ENCODE measurements at regions not wholly inside any gene's neighbourhood (a gene's known extent, or its start where the extent isn't known, plus 50 kb on each side); places are given as distances from the start of the nearest gene placed in this dataset.

DNA sequence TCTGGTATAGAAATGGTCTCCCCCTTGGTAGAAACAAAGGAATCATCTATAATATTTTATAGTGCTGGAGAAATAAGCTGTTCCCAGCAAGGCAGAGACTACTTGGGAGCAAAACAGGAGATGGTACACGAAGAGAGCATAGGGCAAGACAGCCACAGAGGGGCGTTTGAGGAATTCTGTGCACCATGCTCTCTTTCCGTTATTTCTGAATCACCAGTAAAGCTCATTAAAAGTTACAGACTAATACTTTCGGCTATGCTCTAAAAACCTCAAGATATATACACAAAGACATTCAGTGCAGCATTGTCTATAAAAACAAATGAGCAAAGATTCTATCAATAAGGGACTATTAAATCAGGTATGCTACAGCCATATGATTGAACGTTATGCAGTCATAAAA, 68.5 kb upstream of the FHIP2A start:
- Histone ChIP-seq H3K36me3 (ENCODE audit: control insufficient read depth, insufficient read depth, low read length) (no peaks in the 10 kb centered on the region), H3K4me3 (ENCODE audit: low read depth, low read length) (no peak overlapping the region), H3K27me3 (ENCODE audit: control insufficient read depth, insufficient read depth, low read length) (no peaks in the 10 kb centered on the region)
- DNase-seq (ENCODE audit: low read depth) = no peak
- TF ChIP-seq, protein P1, sequence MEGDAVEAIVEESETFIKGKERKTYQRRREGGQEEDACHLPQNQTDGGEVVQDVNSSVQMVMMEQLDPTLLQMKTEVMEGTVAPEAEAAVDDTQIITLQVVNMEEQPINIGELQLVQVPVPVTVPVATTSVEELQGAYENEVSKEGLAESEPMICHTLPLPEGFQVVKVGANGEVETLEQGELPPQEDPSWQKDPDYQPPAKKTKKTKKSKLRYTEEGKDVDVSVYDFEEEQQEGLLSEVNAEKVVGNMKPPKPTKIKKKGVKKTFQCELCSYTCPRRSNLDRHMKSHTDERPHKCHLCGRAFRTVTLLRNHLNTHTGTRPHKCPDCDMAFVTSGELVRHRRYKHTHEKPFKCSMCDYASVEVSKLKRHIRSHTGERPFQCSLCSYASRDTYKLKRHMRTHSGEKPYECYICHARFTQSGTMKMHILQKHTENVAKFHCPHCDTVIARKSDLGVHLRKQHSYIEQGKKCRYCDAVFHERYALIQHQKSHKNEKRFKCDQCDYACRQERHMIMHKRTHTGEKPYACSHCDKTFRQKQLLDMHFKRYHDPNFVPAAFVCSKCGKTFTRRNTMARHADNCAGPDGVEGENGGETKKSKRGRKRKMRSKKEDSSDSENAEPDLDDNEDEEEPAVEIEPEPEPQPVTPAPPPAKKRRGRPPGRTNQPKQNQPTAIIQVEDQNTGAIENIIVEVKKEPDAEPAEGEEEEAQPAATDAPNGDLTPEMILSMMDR (IDR thresholded peaks at IDR 0.05; ENCODE audit: insufficient read depth, low read length, poor library complexity, severe bottlenecking) = no peak

- TF ChIP-seq, protein P1 (IDR thresholded peaks at IDR 0.05; ENCODE audit: insufficient read depth, low read length, poor library complexity, severe bottlenecking) = no peak
- Histone ChIP-seq H3K36me3 (ENCODE audit: control insufficient read depth, insufficient read depth, low read length) (no peaks in the 10 kb centered on the region), H3K27me3 (ENCODE audit: control insufficient read depth, insufficient read depth, low read length) (no peaks in the 10 kb centered on the region), H3K4me3 (ENCODE audit: low read depth, low read length) (no peak overlapping the region)
- DNase-seq (ENCODE audit: low read depth) = no peak
Measured at GRCh38 chr10:114754445-114755320, 66.9 kb upstream of the FHIP2A start.

DNA sequence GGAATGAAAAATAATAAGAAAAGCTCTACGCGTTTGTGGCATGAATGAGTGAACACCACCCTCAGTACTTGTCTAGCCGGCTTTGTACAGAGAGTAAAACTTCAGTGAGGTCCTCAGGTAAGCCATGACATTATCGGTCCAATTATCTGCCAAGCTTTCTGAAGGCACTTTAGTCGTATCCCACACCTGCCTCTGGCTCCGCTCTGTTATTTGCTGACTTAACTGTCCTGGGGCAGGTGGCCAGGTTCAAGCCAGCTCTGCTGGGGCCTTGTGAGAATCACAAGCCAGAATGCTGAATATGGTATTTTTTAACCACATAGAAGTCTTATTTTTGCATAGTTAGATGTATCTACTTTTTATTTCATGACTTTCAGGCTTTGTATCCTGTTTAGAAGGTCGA, 66.0 kb upstream of the FHIP2A start:
- TF ChIP-seq, protein P1 (IDR thresholded peaks at IDR 0.05; ENCODE audit: insufficient read depth, low read length, poor library complexity, severe bottlenecking) = no peak
- Histone ChIP-seq H3K4me3 (ENCODE audit: low read depth, low read length) (no peak overlapping the region), H3K36me3 (ENCODE audit: control insufficient read depth, insufficient read depth, low read length) (no peaks in the 10 kb centered on the region), H3K27me3 (ENCODE audit: control insufficient read depth, insufficient read depth, low read length) (no peaks in the 10 kb centered on the region)
- no peak for DNase-seq (ENCODE audit: low read depth)

GRCh38 chr10:114758331-114758730, 63.2 kb upstream of the FHIP2A start:
- no peaks in the 10 kb centered on the region for H3K36me3 ChIP-seq (ENCODE audit: control insufficient read depth, insufficient read depth, low read length)
- peak; percentile 53 for DNase-seq (ENCODE audit: low read depth)
- TF ChIP-seq, protein P1 (IDR thresholded peaks at IDR 0.05; ENCODE audit: insufficient read depth, low read length, poor library complexity, severe bottlenecking) = no peak
- no peak overlapping the region for H3K4me3 ChIP-seq (ENCODE audit: low read depth, low read length)
- H3K27me3 ChIP-seq (ENCODE audit: control insufficient read depth, insufficient read depth, low read length) = no peaks in the 10 kb centered on the region

DNA sequence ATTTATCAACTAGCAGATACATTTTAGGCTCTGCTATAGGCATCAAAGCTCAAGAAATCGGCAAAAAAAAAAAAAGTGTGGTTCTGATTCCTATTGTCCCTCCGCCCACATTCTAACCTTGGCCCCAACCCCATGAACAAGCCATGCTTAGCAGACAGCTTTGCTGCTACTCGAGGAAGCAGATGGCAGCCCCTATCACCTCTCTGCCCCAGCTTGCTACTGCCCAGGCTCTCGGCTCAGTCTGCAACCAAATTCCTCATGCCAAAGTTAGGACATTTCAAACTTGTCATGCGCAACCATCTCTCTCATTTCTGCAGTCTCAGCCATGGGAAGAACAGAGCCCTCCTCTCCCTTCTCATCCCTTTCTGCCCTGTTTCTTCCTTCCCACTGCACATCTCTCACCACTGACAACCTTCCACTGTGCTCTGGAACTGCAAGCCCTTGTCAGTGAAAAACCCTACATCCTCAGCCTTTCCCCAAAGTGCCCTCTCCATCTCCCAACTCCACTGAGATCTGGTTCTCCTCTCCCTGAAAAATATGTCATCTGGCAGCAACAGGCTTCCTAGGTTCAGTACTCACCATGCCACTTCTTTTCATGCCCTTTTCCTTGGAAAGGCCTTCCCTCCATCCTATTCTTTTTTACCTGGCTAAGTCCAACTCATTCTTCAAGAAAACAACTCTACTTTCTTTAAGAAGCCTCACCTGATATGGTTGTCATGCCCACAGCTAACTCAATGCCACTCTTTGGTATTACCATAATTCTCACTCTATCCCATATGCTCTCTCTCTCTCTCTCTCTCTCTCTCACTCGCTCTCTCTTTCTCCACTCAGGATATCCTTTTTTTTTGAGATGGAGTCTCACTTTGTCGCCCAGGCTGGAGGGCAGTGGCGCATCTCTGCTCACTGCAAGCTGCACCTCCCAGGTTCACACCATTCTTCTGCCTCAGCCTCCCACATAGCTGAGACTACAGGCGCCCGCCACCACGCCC, 60.1 kb upstream of the FHIP2A start:
- Histone ChIP-seq H3K27me3 (ENCODE audit: control insufficient read depth, insufficient read depth, low read length) (no peaks in the 10 kb centered on the region), H3K36me3 (ENCODE audit: control insufficient read depth, insufficient read depth, low read length) (no peaks in the 10 kb centered on the region), H3K4me3 (ENCODE audit: low read depth, low read length) (no peak overlapping the region)
- TF ChIP-seq, protein P1 (IDR thresholded peaks at IDR 0.05; ENCODE audit: insufficient read depth, low read length, poor library complexity, severe bottlenecking) = no peak
- no peak for DNase-seq (ENCODE audit: low read depth)
